A549 (cell line): ENCODE measurements at regions not wholly inside any gene's neighbourhood (a gene's known extent, or its start where the extent isn't known, plus 50 kb on each side); places are given as distances from the start of the nearest gene placed in this dataset.

Experiments
- ATAC-seq, 2 experiments: fragments of 200-7000 bp in 1 of 2; fragments of >200 bp in 1 of 2; cut with Nextera tagmentation in 1 of 2; cut with Tn5 transposase in 1 of 2; 3 replicates each; pipeline versions ENCODE4 v1.8.0 to v1.9.1; 2018 to 2020; ENCODE audit warnings: mild to moderate bottlenecking in 1 of 2, moderate library complexity in 1 of 2
- CTCF ChIA-PET: fragments of 300-600 bp; sonication (Branson Sonifier 250); formaldehyde crosslinking; extraction: SDS; loops from one replicate; lab custom pipeline; 2021; ENCODE audit warnings: antibody characterized with exemption, inconsistent platforms; lab: Yijun Ruan, JAX
- POLR2A ChIA-PET: fragments of 350-600 bp; formaldehyde crosslinking; extraction: SDS; loops from one replicate; lab custom pipeline; 2021; ENCODE audit warnings: antibody characterized with exemption, inconsistent platforms; lab: Yijun Ruan, JAX
- DNase-seq, 2 experiments: peaks; one replicate each; pipeline versions ENCODE4 v3.0.0 to v3.0.0-alpha.2; 2011 to 2016; ENCODE audit warnings: low read depth in 1 of 2, low spot score in 1 of 2
- FAIRE-seq: peaks from 2 replicates; lab custom pipeline; 2011; peaks lifted over from hg19 to GRCh38; lab: Jason Lieb, UNC
- H3K27ac ChIP-seq, 2 experiments: fragments of >200 bp; sonication (Bioruptor Twin); formaldehyde crosslinking; 3 replicates each; pipeline ENCODE4 v1.5.1; 2016 to 2017
- H3K4me1 ChIP-seq: fragments of >200 bp; sonication (Bioruptor Twin); formaldehyde crosslinking; 3 replicates; pipeline ENCODE4 v1.6.1; 2016
- H3K4me2 ChIP-seq: fragments of >200 bp; sonication (Bioruptor Twin); formaldehyde crosslinking; 3 replicates; pipeline ENCODE4 v1.6.1; 2016
- H3K4me3 ChIP-seq: fragments of >200 bp; sonication (Bioruptor Twin); formaldehyde crosslinking; 3 replicates; pipeline ENCODE4 v1.5.1; 2016
- H3K9me3 ChIP-seq: fragments of >200 bp; sonication (Bioruptor Twin); formaldehyde crosslinking; 3 replicates; pipeline ENCODE4 v1.6.1; 2016
- ATOH8 ChIP-seq: fragments of 250-450 bp; sonication (Bioruptor Pico); IDR thresholded peaks from 2 replicates; pipeline ENCODE4 v1.5.0; 2020; ENCODE audit warnings: low read depth, mild to moderate bottlenecking, moderate library complexity
- BHLHE40 ChIP-seq: IDR thresholded peaks from 2 replicates; pipeline ENCODE4 v1.6.1; 2012; ENCODE audit warnings: low read depth, low read length, inconsistent platforms
- CBX2 ChIP-seq: fragments of 200-600 bp; sonication (generic); IDR thresholded peaks from 2 replicates; pipeline ENCODE4 v1.6.1; 2016; ENCODE audit warnings: low read depth, mild to moderate bottlenecking, borderline replicate concordance
- CBX8 ChIP-seq: fragments of 200-600 bp; sonication (generic); IDR thresholded peaks from 2 replicates; pipeline ENCODE4 v1.6.1; 2016
- CEBPB ChIP-seq, 2 experiments: fragments of >200 bp in 1 of 2; sonication (Bioruptor Twin) in 1 of 2; formaldehyde crosslinking in 1 of 2; IDR thresholded peaks; 2 replicates each; pipeline ENCODE4 v1.6.1; 2012 to 2016
- CHD4 ChIP-seq: fragments of 200-600 bp; sonication (generic); IDR thresholded peaks from 2 replicates; pipeline ENCODE4 v1.6.1; 2016; ENCODE audit warnings: antibody characterized with exemption, mild to moderate bottlenecking, borderline replicate concordance
- E2F6 ChIP-seq: IDR thresholded peaks from 2 replicates; pipeline ENCODE4 v1.6.1; 2012; ENCODE audit warnings: low read depth, borderline replicate concordance
- EHMT2 ChIP-seq: fragments of 200-600 bp; sonication (generic); IDR thresholded peaks from 2 replicates; pipeline ENCODE4 v1.6.1; 2016; ENCODE audit warnings: antibody characterized with exemption, low read depth, mild to moderate bottlenecking, moderate library complexity
- ELK1 ChIP-seq: fragments of 150-350 bp; IDR thresholded peaks from 2 replicates; pipeline ENCODE4 v1.6.1; 2014; ENCODE audit warnings: low read depth, mild to moderate bottlenecking, low read length
- EP300 ChIP-seq, 2 experiments: fragments of >200 bp; sonication (Bioruptor Twin); formaldehyde crosslinking; IDR thresholded peaks; 2 replicates in 1 of 2; 3 replicates in 1 of 2; pipeline ENCODE4 v1.6.1; 2016 to 2017
- ESRRA ChIP-seq: fragments of 150-350 bp; IDR thresholded peaks from 2 replicates; pipeline ENCODE4 v1.6.1; 2014; ENCODE audit warnings: mild to moderate bottlenecking, low read length, borderline replicate concordance
- FOSL2 ChIP-seq, 2 experiments: fragments of 450-650 bp in 1 of 2; fragments of >200 bp in 1 of 2; sonication (Bioruptor Twin) in 1 of 2; formaldehyde crosslinking; IDR thresholded peaks; 2 replicates each; pipeline versions ENCODE4 v1.5.0 to v1.6.1; 2016 to 2020; ENCODE audit warnings: mild to moderate bottlenecking in 1 of 2, moderate library complexity in 1 of 2
- HDAC2 ChIP-seq: fragments of 200-600 bp; sonication (generic); IDR thresholded peaks from 2 replicates; pipeline ENCODE4 v1.6.1; 2016
- HES2 ChIP-seq: fragments of >200 bp; sonication (Bioruptor Twin); formaldehyde crosslinking; IDR thresholded peaks from 2 replicates; pipeline ENCODE4 v1.6.1; 2016
- HEYL ChIP-seq: fragments of 250-450 bp; sonication (Bioruptor Pico); IDR thresholded peaks from 2 replicates; pipeline ENCODE4 v1.8.0; 2021; ENCODE audit warnings: mild to moderate bottlenecking, moderate library complexity
- HOXB13 ChIP-seq: fragments of 250-450 bp; sonication (Bioruptor Pico); IDR thresholded peaks from 2 replicates; pipeline ENCODE4 v1.5.0; 2020; ENCODE audit warnings: low read depth, mild to moderate bottlenecking, moderate library complexity
- JUNB ChIP-seq: fragments of >200 bp; sonication (Bioruptor Twin); formaldehyde crosslinking; IDR thresholded peaks from 2 replicates; pipeline ENCODE4 v1.6.1; 2016
- KDM5A ChIP-seq: fragments of 200-600 bp; sonication (generic); IDR thresholded peaks from 2 replicates; pipeline ENCODE4 v1.6.1; 2016; ENCODE audit warnings: antibody characterized with exemption, mild to moderate bottlenecking
- MAZ ChIP-seq: fragments of 150-350 bp; IDR thresholded peaks from 2 replicates; pipeline ENCODE4 v1.6.1; 2014; ENCODE audit warnings: antibody characterized with exemption, low read depth, low read length, borderline replicate concordance
- RAD21 ChIP-seq, 2 experiments: fragments of >200 bp in 1 of 2; sonication (Bioruptor Twin) in 1 of 2; formaldehyde crosslinking in 1 of 2; IDR thresholded peaks in 1 of 2; conservative IDR thresholded peaks in 1 of 2; 2 replicates in 1 of 2; 3 replicates in 1 of 2; pipeline ENCODE4 v1.6.1; 2012 to 2018; ENCODE audit warnings: inconsistent platforms in 1 of 2
- RARB ChIP-seq: fragments of 250-450 bp; sonication (Bioruptor Pico); IDR thresholded peaks from 2 replicates; pipeline ENCODE4 v1.8.0; 2021; ENCODE audit warnings: mild to moderate bottlenecking, moderate library complexity
- REST ChIP-seq: fragments of 200-600 bp; sonication (generic); IDR thresholded peaks from 2 replicates; pipeline ENCODE4 v1.6.1; 2016; ENCODE audit warnings: antibody characterized with exemption, mild to moderate bottlenecking, moderate library complexity
- SMC3 ChIP-seq: fragments of >200 bp; sonication (Bioruptor Twin); formaldehyde crosslinking; IDR thresholded peaks from 3 replicates; pipeline ENCODE4 v1.6.1; 2018; ENCODE audit warnings: inconsistent platforms
- TFCP2L1 ChIP-seq: fragments of 250-450 bp; sonication (Bioruptor Pico); IDR thresholded peaks from 2 replicates; pipeline ENCODE4 v1.5.0; 2021; ENCODE audit warnings: mild to moderate bottlenecking
- WGBS: methylation state at CpG from one replicate; pipeline ENCODE4 v1.1.6; 2017; ENCODE audit errors: missing lambda C conversion rate; 5-methylcytosine and 5-hydroxymethylcytosine counted together

- ATAC-seq (no peak), FAIRE-seq (no peak), DNase-seq (no peak)
- 89% methylated on average over 2 of the region's 2 CpGs for WGBS
- CTCF ChIA-PET = interaction anchor here (0.8 to 4.1 kb wide), 6 partner anchors 11 to 280 kb away, joined by 3 to 19 read pairs (median 10); no protein-coding TSS in a partner anchor
- Histone ChIP-seq H3K4me3 (no peak overlapping the region), H3K4me1 (peaks cover 13% of the 10 kb centered on the region; the same call in 2 of the 3 replicates), H3K27ac (no peak overlapping the region)
- POLR2A ChIA-PET = interaction anchor here (0.6 kb wide), 1 partner anchor 9 kb away, joined by 3 read pairs; no protein-coding TSS in a partner anchor
- TF ChIP-seq HDAC2 (no peak), ATOH8 (no peak), JUNB (no peak), BHLHE40 (no peak), MAZ (no peak), EHMT2 (no peak), RAD21 (conservative IDR thresholded peaks at IDR 0.05 in 1 of 2, IDR thresholded peaks at IDR 0.05 in 1 of 2) (no peak), EP300 (IDR thresholded peaks at IDR 0.05) (no peak), CBX8 (no peak), ELK1 (no peak), SMC3 (no peak), HOXB13 (CRISPR knock-in tag) (no peak), FOSL2 (IDR thresholded peaks at IDR 0.05) (no peak), FOSL2 (CRISPR knock-in tag; IDR thresholded peaks at IDR 0.05) (no peak), RARB (CRISPR knock-in tag) (no peak), CBX2 (no peak), CHD4 (no peak), HEYL (CRISPR knock-in tag) (no peak), TFCP2L1 (CRISPR knock-in tag) (no peak), HES2 (no peak)
- TF ChIP-seq, all 56 proteins: peak for 0
- H3K9me3 ChIP-seq = no peaks in the 10 kb centered on the region
- H3K4me2 ChIP-seq = no peak overlapping the region
Measured at GRCh38 chr6:42509765-42510164, 54.1 kb upstream of the UBR2 start.

- DNase-seq = no peak
- H3K4me2 ChIP-seq = no peak overlapping the region
- TF ChIP-seq ESRRA (no peak), ATOH8 (no peak), CEBPB (IDR thresholded peaks at IDR 0.05) (no peak), E2F6 (no peak), KDM5A (no peak), REST (no peak)
- TF ChIP-seq, all 56 proteins: peak for 0
- 85% methylated on average over 2 of the region's 2 CpGs for WGBS
- H3K9me3 ChIP-seq = no peaks in the 10 kb centered on the region
- ChIA-PET CTCF (interaction anchor here (0.8 to 4.1 kb wide), 6 partner anchors 10 to 279 kb away, joined by 3 to 19 read pairs (median 10); no protein-coding TSS in a partner anchor), POLR2A (interaction anchor here (0.6 kb wide), 1 partner anchor 8 kb away, joined by 3 read pairs; no protein-coding TSS in a partner anchor)
- ATAC-seq = no peak
- no peak overlapping the region for H3K4me3 ChIP-seq
- FAIRE-seq = no peak
- H3K27ac ChIP-seq = no peak overlapping the region
- H3K4me1 ChIP-seq = peaks cover 13% of the 10 kb centered on the region; the same call in 2 of the 3 replicates
Measured at GRCh38 chr6:42509256-42509655, 54.6 kb upstream of the UBR2 start.
